SU-DHL-6 (cell line): ENCODE measurements at regions not wholly inside any gene's neighbourhood (a gene's known extent, or its start where the extent isn't known, plus 50 kb on each side); places are given as distances from the start of the nearest gene placed in this dataset.

Experiments used
- EZH2phosphoT487 ChIP-seq: fragments of 200-600 bp; sonication (generic), shearing (Covaris generic); conservative IDR thresholded peaks from 2 replicates; pipeline ENCODE4 v1.6.1; 2018; ENCODE audit warnings: mild to moderate bottlenecking, antibody characterized with exemption, low read length, moderate library complexity, mixed read lengths
- TF ChIP-seq, protein P1 (sequence below): fragments of 200-600 bp; sonication (generic); IDR thresholded peaks from one replicate; pipeline ENCODE4 v1.5.1; 2017; ENCODE audit warnings: antibody characterized with exemption, mild to moderate bottlenecking, low read length, moderate library complexity; ENCODE audit not compliant: insufficient read depth, poor library complexity, severe bottlenecking

DNA sequence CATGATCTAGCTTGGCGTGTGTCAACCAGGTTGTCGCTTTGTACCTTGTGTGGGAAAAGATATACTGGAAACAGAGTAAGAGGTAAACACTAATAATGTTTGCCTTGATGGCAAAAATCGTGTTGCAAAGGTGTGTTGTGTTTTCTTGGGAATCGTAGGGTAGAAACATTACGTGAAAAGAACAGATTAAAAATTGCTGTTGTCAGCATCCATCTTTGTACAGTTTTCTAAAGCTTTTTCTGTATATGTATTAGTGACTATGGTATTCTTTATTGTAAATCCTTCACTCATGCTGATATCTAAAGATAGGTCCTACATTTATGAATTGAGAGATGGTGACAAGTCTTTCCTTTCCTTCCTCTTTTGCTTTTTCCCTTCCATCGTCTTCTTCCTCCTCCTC, 116.9 kb downstream of the RPS12 start:
- TF ChIP-seq, protein P1, sequence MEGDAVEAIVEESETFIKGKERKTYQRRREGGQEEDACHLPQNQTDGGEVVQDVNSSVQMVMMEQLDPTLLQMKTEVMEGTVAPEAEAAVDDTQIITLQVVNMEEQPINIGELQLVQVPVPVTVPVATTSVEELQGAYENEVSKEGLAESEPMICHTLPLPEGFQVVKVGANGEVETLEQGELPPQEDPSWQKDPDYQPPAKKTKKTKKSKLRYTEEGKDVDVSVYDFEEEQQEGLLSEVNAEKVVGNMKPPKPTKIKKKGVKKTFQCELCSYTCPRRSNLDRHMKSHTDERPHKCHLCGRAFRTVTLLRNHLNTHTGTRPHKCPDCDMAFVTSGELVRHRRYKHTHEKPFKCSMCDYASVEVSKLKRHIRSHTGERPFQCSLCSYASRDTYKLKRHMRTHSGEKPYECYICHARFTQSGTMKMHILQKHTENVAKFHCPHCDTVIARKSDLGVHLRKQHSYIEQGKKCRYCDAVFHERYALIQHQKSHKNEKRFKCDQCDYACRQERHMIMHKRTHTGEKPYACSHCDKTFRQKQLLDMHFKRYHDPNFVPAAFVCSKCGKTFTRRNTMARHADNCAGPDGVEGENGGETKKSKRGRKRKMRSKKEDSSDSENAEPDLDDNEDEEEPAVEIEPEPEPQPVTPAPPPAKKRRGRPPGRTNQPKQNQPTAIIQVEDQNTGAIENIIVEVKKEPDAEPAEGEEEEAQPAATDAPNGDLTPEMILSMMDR, result no peak
- TF ChIP-seq EZH2phosphoT487, result no peak
